ENCODE measurements at regions not wholly inside any gene's neighbourhood (a gene's known extent, or its start where the extent isn't known, plus 50 kb on each side); places are given as distances from the start of the nearest gene placed in this dataset.
"Not testable (repeated sequence)": the region's sequence is repeated elsewhere in the genome, so short reads cannot be mapped to it uniquely, and the experiment has no call there.

GRCh38 chr6:1230689-1231605, 81.0 kb upstream of the FOXQ1 start:
- DNase-seq (ENCODE audit: low read depth, low spot score), result no peak

GRCh38 chr6:1230281-1230680, 81.6 kb upstream of the FOXQ1 start:
- no peak for DNase-seq (ENCODE audit: low read depth, low spot score)

- no peak for DNase-seq (ENCODE audit: low read depth, low spot score)
Measured at GRCh38 chr6:1229808-1230207, 82.1 kb upstream of the FOXQ1 start.

GRCh38 chr6:1229301-1229700, 82.6 kb upstream of the FOXQ1 start:
- DNase-seq (ENCODE audit: low read depth, low spot score), result no peak

- DNase-seq (ENCODE audit: low read depth, low spot score), result no peak
Measured at GRCh38 chr6:1228754-1229191, 83.1 kb upstream of the FOXQ1 start.

- no peak for DNase-seq (ENCODE audit: low read depth, low spot score)
Measured at GRCh38 chr6:1227935-1228753, 83.8 kb upstream of the FOXQ1 start.

GRCh38 chr6:1227600-1227934, 84.3 kb upstream of the FOXQ1 start:
- DNase-seq (ENCODE audit: low read depth, low spot score), result no peak

- DNase-seq (ENCODE audit: low read depth, low spot score), result no peak
Measured at GRCh38 chr6:1226277-1227099, 85.4 kb upstream of the FOXQ1 start.

GRCh38 chr6:1224514-1224913, 87.4 kb upstream of the FOXQ1 start:
- no peak for DNase-seq (ENCODE audit: low read depth, low spot score)

- no peak for DNase-seq (ENCODE audit: low read depth, low spot score)
Measured at GRCh38 chr6:1222728-1223595, 88.9 kb upstream of the FOXQ1 start.

- DNase-seq (ENCODE audit: low read depth, low spot score), result no peak
Measured at GRCh38 chr6:1217396-1217795, 94.5 kb upstream of the FOXQ1 start.

GRCh38 chr6:1216488-1216974, 95.4 kb upstream of the FOXQ1 start:
- no peak for DNase-seq (ENCODE audit: low read depth, low spot score)

GRCh38 chr6:1215884-1216487, 95.9 kb upstream of the FOXQ1 start:
- DNase-seq (ENCODE audit: low read depth, low spot score), result no peak

- DNase-seq (ENCODE audit: low read depth, low spot score), result no peak
Measured at GRCh38 chr6:1215023-1215422, 96.9 kb upstream of the FOXQ1 start.

- DNase-seq (ENCODE audit: low read depth, low spot score), result peak; percentile 40
Measured at GRCh38 chr6:1212919-1213318, 99.0 kb upstream of the FOXQ1 start.

- DNase-seq (ENCODE audit: low read depth, low spot score), result not testable (repeated sequence)
Measured at GRCh38 chr6:1212138-1212537, 99.8 kb upstream of the FOXQ1 start.

GRCh38 chr6:1210631-1211030, 101.3 kb upstream of the FOXQ1 start:
- not testable (repeated sequence) for DNase-seq (ENCODE audit: low read depth, low spot score)

- no peak for DNase-seq (ENCODE audit: low read depth, low spot score)
Measured at GRCh38 chr6:1208876-1209275, 103.0 kb upstream of the FOXQ1 start.

GRCh38 chr6:1203546-1203945, 108.4 kb upstream of the FOXQ1 start:
- DNase-seq (ENCODE audit: low read depth, low spot score), result no peak

- DNase-seq (ENCODE audit: low read depth, low spot score), result no peak
Measured at GRCh38 chr6:1202201-1202600, 109.7 kb upstream of the FOXQ1 start.
